GM12873 (cell line): ENCODE measurements at regions not wholly inside any gene's neighbourhood (a gene's known extent, or its start where the extent isn't known, plus 50 kb on each side); places are given as distances from the start of the nearest gene placed in this dataset.

ENCODE experiments used
- TF ChIP-seq, protein P1 (sequence below): IDR thresholded peaks from 2 replicates; pipeline ENCODE4 v1.5.1; 2012; ENCODE audit warnings: low read depth, mild to moderate bottlenecking, moderate library complexity, low read length, control low read depth; ENCODE audit not compliant: insufficient read depth; ENCODE audit errors: missing control alignments

DNA sequence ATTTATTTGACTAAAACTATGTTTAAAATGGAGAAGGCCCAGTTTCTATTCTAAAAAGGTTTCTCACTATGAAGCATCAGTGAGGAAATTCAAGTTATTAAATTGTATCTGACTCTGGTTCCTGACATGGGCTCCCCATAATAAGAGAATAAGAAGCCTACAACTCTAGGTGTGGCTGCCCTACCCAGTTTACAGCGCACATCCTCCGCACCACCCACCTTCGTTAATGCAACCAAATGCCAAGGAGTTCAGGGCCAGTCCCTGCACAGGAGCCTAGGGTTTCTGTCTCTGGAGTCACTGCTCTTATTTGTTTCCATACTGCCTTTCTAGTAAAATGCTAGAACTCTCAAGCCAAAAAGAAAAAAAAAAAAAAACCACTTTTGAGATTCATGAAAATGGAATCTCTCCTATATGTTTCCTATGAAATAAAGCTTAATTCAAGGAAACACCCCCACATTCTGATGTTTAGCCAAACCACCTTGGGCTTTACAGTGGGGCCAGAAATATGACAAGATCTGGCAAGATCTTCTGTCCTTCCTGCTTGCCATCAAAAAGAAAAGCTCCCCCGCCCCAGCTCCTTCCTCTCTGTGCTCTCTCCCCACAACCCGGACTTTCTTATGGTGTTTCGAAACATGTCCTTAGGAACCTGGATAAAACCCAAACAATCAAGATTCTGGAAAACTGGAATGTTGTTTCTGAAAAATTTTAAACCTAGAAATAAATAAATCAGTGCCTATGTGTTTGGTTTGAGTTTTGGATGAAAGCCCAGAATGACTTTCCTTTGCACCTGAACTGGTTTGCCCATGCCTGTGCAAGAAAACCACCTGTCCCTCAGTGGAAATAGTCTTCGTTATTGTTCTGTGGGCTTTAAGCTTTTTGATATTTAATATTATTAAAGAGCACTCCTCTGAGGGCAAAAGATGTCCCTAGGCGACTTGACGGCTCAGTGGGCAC, 136.7 kb downstream of the SP3 start:
- TF ChIP-seq, protein P1, sequence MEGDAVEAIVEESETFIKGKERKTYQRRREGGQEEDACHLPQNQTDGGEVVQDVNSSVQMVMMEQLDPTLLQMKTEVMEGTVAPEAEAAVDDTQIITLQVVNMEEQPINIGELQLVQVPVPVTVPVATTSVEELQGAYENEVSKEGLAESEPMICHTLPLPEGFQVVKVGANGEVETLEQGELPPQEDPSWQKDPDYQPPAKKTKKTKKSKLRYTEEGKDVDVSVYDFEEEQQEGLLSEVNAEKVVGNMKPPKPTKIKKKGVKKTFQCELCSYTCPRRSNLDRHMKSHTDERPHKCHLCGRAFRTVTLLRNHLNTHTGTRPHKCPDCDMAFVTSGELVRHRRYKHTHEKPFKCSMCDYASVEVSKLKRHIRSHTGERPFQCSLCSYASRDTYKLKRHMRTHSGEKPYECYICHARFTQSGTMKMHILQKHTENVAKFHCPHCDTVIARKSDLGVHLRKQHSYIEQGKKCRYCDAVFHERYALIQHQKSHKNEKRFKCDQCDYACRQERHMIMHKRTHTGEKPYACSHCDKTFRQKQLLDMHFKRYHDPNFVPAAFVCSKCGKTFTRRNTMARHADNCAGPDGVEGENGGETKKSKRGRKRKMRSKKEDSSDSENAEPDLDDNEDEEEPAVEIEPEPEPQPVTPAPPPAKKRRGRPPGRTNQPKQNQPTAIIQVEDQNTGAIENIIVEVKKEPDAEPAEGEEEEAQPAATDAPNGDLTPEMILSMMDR = no peak

DNA sequence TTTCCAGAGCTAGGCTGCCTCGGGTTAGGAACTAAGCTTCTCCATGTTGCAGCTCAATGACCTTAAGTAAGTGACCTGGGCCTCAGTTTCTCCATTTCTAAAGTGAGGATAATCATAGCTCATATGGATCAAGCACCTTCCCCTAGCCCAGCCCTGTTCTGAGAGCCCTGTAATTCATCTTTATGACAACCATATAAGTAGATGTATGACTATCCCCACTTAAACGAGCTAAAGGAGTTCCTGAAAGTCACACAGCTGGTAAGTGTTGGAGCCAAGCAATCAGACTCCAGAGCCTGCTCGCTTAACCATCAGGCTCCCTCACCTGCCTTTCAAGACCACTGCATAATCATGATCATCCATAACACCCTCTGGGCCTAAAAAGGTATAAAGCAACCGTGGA, 135.4 kb downstream of the SP3 start:
- TF ChIP-seq, protein P1 = no peak

DNA sequence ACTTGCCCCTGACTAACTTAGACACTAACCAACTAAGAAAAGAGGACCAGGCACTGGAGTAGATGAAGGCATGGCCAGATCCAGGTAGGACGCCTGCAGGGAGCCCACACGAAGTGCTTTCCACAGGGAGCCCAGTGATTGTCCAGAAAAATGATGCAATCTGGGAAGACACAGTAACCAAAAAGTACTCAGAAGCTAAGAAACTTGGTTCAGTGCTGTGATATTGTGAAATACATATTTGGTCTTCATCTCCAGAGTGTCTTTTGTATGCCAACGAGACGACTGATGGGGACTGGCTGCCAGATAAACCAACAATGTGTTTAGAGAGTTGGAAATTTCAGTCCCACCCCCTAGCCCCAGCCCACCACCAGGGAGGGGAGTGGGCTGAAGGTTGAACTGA, 135.0 kb downstream of the SP3 start:
- TF ChIP-seq, protein P1 = no peak

DNA sequence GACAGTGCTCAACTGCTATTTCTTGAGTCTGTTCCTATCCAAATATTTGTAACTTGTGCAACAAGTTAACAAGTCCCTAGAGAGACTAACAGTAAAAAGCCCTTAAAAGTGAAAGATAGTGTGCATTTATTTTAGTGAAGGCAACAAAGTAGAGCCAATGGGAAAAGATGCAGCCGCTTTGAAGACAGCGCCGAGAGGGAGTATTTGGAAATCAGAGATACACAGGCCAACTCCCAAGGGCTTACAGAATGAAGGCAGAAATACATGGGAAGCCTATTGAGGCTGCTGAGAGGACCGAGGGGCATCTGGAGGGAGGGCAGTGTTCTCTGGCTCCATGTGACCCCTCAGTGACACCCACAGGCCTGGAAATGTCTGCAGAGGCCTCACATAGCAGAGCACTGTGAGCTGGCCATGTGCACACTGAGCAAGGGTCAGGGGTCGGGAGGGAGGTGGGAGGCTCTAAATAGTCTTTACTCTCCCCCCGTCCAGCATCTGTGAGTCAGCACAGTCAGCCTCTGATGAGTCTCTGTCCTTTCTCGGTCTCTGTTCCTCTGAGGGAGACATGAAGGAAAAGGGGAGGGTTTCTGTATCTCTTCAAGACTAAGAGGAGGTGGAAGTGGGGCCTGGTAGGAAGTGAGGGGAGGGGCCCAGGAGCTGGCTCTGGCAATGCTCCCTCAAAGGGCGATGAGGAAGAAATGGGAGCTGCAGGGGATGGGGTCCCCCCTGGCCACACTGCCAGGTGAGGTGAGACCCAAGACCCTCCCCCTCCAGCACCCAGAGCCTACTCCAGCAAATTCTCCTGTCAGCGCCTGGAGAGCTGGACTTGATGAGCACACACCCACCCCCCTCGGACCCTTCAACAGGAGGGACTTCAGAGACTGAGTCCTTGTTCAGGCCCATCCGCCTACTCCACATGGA, 133.6 kb downstream of the SP3 start:
- TF ChIP-seq, protein P1 = no peak

DNA sequence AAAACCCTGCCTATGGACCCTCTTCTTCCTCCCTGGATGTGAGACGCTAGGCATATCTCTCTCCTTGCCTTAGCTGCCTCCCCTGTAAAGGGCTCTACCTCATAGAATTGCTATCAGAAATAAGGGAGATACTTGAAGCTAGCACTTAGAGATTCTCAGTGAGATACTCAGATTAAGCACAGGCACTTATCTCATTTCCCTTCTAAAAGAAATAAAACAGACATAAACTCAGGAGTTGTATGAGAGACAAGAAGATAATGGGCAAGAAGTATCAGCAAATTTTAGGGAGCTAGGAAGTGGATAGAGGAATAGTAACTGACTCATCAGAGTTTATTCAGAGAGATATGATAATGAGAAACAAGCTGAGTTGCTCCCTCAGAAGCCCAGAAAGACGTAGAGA, 131.0 kb downstream of the SP3 start:
- TF ChIP-seq, protein P1 = no peak

DNA sequence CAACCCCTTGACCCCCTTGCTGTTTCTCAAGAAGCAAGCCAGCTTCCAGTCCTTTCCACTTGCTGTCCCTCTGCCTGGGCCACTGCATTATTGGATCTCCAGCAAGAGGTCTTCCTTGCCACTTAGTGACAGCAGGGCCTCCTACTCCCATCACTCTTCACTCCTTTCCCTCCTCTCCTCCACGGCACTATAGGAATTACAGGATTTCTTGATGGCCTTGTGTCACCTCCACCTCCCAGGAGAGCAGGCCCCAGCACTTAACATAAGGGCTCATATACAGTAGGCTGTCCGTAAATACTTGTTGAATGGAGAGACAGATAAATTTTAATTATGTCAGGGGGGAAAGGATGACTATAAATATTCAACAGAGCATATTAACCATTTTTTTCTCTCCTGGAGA, 129.4 kb downstream of the SP3 start:
- TF ChIP-seq, protein P1 = no peak

DNA sequence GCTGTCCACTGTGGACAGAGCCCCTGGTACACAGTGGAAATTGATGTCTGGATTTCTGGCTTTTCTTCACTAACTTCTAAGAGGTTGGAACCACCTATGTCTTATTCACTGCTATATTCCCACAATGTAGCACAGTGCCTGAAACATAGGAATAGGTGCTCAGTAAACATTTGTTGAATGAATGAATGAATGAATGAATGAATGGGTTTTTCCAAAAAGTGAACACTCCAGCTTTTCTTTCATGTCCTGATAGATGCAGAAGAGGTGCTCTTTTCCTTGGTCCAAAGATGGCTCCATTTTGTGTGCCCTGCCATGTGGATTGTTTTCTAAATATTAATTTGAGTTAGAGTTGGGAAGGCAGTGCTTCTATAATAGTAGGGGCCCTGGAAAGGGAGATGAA, 124.1 kb downstream of the SP3 start:
- TF ChIP-seq, protein P1 = no peak
